NCI-H1436 treated with DMSO at 0.1 percent for 48 hours (cell line): ENCODE measurements at regions not wholly inside any gene's neighbourhood (a gene's known extent, or its start where the extent isn't known, plus 50 kb on each side); places are given as distances from the start of the nearest gene placed in this dataset.
A peak's percentile ranks its signal among the peaks of the same experiment; 100 is the strongest.
"Not testable (repeated sequence)": the region's sequence is repeated elsewhere in the genome, so short reads cannot be mapped to it uniquely, and the experiment has no call there.

Experiments used
- DNase-seq: peaks from one replicate; lab custom pipeline; 2025; lab: John Stamatoyannopoulos, UW

- no peak for DNase-seq
These were observed 72.1 kb downstream of the AKR1C4 start for GRCh38 chr10:5268743-5269142.

- DNase-seq: no peak
These were observed 73.2 kb downstream of the AKR1C4 start for GRCh38 chr10:5269791-5270190.

- no peak for DNase-seq
These were observed 74.9 kb downstream of the AKR1C4 start for GRCh38 chr10:5271526-5271925.

- DNase-seq: no peak
These were observed 75.6 kb downstream of the AKR1C4 start for GRCh38 chr10:5272065-5272803.

GRCh38 chr10:5274795-5275194 lies 78.2 kb downstream of the AKR1C4 start:
- DNase-seq: no peak

GRCh38 chr10:5281356-5281755 lies 83.4 kb upstream of the UCN3 start:
- no peak for DNase-seq

GRCh38 chr10:5282137-5282536 lies 82.6 kb upstream of the UCN3 start:
- no peak for DNase-seq

GRCh38 chr10:5283305-5284158 lies 81.2 kb upstream of the UCN3 start:
- DNase-seq: peak; percentile 54

- no peak for DNase-seq
These were observed 80.3 kb upstream of the UCN3 start for GRCh38 chr10:5284311-5285057.

- DNase-seq: no peak
These were observed 79.6 kb upstream of the UCN3 start for GRCh38 chr10:5285186-5285585.

- DNase-seq: no peak
These were observed 76.4 kb upstream of the UCN3 start for GRCh38 chr10:5288359-5288758.

GRCh38 chr10:5289228-5289627 lies 75.5 kb upstream of the UCN3 start:
- not testable (repeated sequence) for DNase-seq

GRCh38 chr10:5291501-5292195 lies 73.1 kb upstream of the UCN3 start:
- peak; percentile 55 for DNase-seq

GRCh38 chr10:5292196-5292735 lies 72.5 kb upstream of the UCN3 start:
- DNase-seq: peak; percentile 53

- DNase-seq: not testable (repeated sequence)
These were observed 71.8 kb upstream of the UCN3 start for GRCh38 chr10:5292970-5293369.

- DNase-seq: peak; percentile 46
These were observed 70.8 kb upstream of the UCN3 start for GRCh38 chr10:5293691-5294550.

GRCh38 chr10:5297466-5297865 lies 67.3 kb upstream of the UCN3 start:
- no peak for DNase-seq

- DNase-seq: no peak
These were observed 66.8 kb upstream of the UCN3 start for GRCh38 chr10:5297996-5298395.

- no peak for DNase-seq
These were observed 64.8 kb upstream of the UCN3 start for GRCh38 chr10:5299950-5300349.

GRCh38 chr10:5303504-5303903 lies 61.3 kb upstream of the UCN3 start:
- no peak for DNase-seq

GRCh38 chr10:5305374-5305773 lies 59.4 kb upstream of the UCN3 start:
- no peak for DNase-seq
